HG03571 (cell line): ENCODE measurements at regions not wholly inside any gene's neighbourhood (a gene's known extent, or its start where the extent isn't known, plus 50 kb on each side); places are given as distances from the start of the nearest gene placed in this dataset.

Source experiments
- ATAC-seq: cut with Tn5 transposase; IDR thresholded peaks from one replicate; pipeline ENCODE4 v1.9.1; 2021; ENCODE audit not compliant: unreplicated experiment

GRCh38 chr3:182244222-182244971, 532.7 kb downstream of the SOX2 start:
- ATAC-seq = no peak

- ATAC-seq = no peak
These were observed 533.3 kb downstream of the SOX2 start for GRCh38 chr3:182245059-182245458.

GRCh38 chr3:182246870-182247269, 535.1 kb downstream of the SOX2 start:
- no peak for ATAC-seq

GRCh38 chr3:182248349-182248880, 536.7 kb downstream of the SOX2 start:
- ATAC-seq = no peak

- no peak for ATAC-seq
These were observed 540.5 kb upstream of the ATP11B start for GRCh38 chr3:182252802-182253201.

- no peak for ATAC-seq
These were observed 538.1 kb upstream of the ATP11B start for GRCh38 chr3:182255158-182255557.

- ATAC-seq = no peak
These were observed 535.9 kb upstream of the ATP11B start for GRCh38 chr3:182257361-182257760.

- no peak for ATAC-seq
These were observed 534.6 kb upstream of the ATP11B start for GRCh38 chr3:182258538-182259177.

GRCh38 chr3:182259579-182259978, 533.7 kb upstream of the ATP11B start:
- no peak for ATAC-seq

GRCh38 chr3:182261041-182261440, 532.3 kb upstream of the ATP11B start:
- ATAC-seq = no peak

GRCh38 chr3:182268711-182269110, 524.6 kb upstream of the ATP11B start:
- ATAC-seq = no peak

- no peak for ATAC-seq
These were observed 516.8 kb upstream of the ATP11B start for GRCh38 chr3:182276512-182276911.

- no peak for ATAC-seq
These were observed 508.5 kb upstream of the ATP11B start for GRCh38 chr3:182284793-182285192.

- ATAC-seq = no peak
These were observed 500.7 kb upstream of the ATP11B start for GRCh38 chr3:182292591-182292990.

- ATAC-seq = no peak
These were observed 499.0 kb upstream of the ATP11B start for GRCh38 chr3:182294256-182294655.

- no peak for ATAC-seq
These were observed 498.6 kb upstream of the ATP11B start for GRCh38 chr3:182294696-182295095.

GRCh38 chr3:182300266-182300665, 493.0 kb upstream of the ATP11B start:
- no peak for ATAC-seq

GRCh38 chr3:182303169-182303568, 490.1 kb upstream of the ATP11B start:
- ATAC-seq = no peak

- no peak for ATAC-seq
These were observed 487.2 kb upstream of the ATP11B start for GRCh38 chr3:182305881-182306665.

- no peak for ATAC-seq
These were observed 485.0 kb upstream of the ATP11B start for GRCh38 chr3:182308328-182308727.

GRCh38 chr3:182309120-182309519, 484.2 kb upstream of the ATP11B start:
- no peak for ATAC-seq

- ATAC-seq = no peak
These were observed 478.0 kb upstream of the ATP11B start for GRCh38 chr3:182315313-182315712.
